Muscle of arm (tissue), 1 donor: ENCODE measurements at regions not wholly inside any gene's neighbourhood (a gene's known extent, or its start where the extent isn't known, plus 50 kb on each side); places are given as distances from the start of the nearest gene placed in this dataset.
"Not testable (repeated sequence)": the region's sequence is repeated elsewhere in the genome, so short reads cannot be mapped to it uniquely, and the experiment has no call there.

Experiments
- DNase-seq: peaks from one replicate; pipeline ENCODE4 v3.0.0-alpha.2; 2013

DNA sequence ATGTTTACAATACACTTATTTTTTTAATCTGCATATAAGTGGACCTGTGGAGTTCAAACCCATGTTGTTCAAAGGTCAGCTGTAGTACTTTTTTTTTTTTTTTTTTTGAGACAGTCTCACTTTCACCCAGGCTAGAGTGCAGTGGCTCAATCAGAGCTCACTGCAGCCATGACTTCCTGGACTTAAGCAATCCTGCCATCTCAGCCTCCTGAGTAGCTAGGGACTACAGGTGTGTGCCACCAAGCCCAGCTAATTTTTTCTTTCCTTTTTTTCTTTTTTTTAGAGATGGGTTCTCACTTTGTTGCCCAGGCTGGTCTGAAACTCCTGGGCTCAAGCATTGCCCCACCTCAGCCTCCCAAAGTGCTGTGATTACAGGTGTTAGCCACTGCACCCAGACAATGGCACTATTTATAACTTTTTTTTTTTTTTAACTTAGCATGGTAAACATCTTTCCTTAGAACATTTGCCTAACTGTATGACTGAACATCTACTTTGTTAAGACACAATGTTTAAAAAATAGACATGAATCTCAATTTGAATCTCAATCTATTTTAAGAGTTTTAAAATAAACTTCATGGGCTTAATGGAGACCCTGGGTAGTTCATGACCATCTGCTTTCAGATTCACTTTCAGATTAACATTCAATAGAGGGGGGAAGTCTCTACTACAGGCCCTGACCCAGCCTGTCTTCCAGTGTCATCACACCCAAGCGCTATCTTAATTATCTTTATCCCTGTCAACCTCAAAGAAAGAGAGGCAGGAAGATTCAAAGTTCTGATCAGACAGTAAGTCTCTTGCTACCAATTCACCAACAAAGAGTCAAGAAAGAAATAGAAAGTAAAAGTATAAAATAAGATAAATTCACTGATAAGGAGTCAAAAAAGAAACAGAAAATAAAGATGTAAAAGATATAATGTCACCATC is 97.7 kb upstream of the DOCK9 start:
- no peak for DNase-seq

DNA sequence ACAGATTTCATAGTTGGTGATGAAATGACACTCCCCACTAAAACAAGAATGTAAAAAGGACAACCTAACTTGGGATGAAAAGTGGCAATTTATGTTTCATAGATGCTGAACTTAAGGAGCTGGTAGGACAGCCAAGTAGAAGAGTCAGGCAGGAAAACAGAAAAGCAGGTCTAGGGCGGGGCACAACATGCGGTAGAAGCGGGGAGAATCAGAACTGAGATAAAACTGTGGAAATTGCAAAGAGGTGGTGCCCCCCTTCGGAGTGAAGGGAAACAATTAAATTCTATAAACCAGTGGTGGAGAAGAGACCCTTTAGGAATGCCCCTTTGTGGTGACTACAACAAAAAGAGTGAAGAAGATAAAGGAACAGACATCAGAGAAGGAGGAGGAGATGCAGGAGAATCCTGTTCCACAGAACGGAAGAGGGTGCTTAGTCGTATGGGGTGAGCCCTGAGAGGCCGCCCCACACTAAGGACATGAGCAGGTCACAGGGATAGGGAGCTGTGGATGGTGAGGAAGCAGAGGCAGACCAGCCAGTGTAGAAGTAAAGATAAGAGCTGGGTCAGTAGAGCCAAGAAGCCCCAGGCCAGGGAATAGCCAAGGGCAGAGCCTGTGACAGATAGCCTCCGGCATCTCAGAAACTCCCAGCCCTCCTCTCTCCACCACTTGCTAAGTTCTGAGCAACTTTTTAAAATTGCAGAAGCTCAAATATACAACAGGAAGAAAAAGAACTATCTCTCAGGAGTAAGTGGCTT is 100.3 kb upstream of the DOCK9 start:
- no peak for DNase-seq

DNA sequence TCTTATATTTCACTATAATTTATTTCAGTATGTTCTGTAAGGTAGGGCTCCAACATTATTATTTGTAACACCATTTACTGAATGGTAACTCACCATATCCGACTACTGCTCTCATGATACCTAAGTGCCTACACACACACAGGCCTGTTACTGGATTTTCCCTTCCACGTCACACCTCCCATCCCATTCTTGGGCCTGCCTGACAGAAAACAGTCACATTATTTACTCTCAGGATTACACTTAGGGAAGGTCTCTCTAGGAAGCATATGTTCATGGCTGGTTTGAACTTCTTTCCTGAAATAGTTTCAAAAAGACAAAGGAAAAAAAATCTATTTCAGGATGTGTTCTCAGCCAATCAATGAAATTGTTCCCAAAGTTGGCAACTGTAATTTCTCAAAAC is 102.3 kb upstream of the DOCK9 start:
- DNase-seq, result no peak

DNA sequence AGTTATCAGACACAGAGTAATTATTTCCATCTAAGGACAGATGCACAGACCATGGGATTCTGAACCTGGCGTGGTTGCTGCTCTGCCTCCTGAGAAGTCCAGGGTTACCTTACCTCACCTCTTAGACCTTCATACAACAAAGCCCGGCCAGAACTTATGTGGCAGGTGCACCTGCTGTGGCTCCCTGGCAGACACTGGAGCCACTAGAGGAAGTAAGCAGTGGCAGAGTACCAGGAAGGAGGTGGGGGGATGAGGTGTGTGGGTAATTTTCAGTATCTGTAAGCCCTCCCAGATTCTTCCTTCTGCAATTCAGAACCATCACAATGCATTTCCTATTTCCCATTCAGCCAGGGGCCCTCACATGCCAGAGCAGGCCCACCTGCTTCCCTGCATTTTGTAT is 106.1 kb upstream of the DOCK9 start:
- DNase-seq, result no peak

DNA sequence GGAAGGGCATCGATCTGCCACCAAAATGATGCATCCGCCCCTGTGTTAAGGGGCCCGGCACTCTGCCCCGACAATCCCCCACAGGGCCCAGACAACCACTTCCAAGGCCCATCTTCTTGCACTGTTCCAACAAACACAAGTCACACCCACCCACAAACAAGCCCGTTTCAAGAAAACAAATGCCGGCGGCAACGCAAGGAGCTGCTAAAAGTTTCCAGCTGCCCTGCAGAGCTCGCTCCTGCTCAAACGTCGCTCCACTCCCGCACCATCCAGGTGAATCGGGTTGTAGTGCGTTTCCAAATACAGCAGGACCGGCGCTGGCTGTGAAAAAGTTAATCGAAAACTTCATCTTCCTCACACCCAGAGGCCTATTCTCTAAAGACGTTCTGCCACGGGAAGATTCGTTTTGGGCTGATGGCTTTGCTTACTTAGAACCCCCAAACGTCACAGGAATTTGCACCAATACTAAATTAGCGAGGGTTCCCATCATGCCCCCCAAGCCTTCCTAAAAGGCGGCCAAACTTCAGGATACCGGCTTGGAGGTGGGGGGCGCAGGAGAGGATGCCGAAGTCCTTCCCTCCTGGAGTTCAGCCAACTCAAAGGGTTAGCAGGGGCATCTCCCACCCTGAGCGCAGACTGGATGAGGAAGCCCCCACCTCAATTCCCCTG is 107.4 kb upstream of the DOCK9 start:
- DNase-seq, result no peak

DNA sequence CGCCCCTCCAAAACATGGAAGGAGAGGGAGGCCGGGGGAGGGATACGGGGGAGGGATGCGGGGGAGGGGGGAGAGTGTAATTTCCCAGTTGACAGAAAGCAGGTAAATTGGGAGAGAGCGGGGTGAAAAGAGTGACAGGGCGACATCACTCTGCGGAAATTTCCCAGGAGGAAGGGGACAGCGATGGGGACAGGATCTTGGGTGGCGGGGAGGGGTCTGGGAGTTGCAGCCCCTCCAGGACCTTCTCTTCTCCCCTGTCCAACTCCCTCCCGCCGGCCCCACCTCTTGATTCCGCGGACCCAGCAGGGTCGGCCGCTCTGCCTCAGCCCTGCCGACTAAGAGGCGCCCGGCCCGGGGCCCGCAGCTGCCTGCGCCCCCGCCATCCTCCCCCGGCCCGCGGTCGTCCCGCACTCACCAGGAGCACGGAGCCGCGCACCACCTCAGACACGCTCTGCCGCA is 108.0 kb upstream of the DOCK9 start:
- no peak for DNase-seq

DNA sequence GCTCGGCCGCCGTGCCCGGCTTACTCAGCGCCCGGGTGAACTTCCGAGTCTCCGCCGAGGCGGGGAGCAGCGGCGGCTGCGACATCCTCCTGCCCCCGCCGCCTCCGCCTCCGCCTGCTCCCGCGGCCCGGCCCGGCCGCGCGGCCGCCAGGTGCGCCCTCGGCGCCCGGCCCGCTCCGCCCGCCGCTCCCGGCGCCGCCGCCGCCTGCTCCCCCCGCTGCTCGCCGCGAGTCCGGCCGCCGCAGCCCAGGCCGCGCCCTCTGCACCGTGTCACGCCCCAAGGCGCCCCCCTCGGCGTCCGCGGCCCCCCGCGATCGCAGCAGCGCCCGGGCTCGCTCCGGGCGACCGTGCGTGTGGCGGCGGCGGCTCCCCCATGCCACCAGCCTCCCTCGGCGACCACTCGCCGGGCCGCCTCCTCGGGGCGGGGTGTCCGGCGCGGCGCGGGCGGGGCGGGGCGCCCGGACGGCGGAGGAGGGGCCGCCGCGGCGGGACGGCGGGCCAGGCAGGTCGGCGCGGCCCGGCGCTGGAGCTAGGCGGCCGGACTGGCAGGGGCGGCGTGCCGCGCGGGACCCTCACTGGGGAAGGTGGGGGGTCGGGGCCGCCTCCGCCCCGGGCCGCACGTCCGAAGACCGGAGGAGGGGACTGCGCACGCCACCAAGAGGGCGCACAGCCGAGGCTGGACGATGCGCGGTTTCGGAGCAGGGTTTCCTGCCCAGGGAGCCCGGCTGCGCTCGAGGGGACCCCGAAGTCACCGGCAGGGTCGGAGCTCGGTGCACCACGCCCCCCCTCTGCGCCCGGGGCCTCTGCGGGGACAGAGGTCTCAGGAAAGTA is 108.6 kb upstream of the DOCK9 start:
- DNase-seq, result no peak

DNA sequence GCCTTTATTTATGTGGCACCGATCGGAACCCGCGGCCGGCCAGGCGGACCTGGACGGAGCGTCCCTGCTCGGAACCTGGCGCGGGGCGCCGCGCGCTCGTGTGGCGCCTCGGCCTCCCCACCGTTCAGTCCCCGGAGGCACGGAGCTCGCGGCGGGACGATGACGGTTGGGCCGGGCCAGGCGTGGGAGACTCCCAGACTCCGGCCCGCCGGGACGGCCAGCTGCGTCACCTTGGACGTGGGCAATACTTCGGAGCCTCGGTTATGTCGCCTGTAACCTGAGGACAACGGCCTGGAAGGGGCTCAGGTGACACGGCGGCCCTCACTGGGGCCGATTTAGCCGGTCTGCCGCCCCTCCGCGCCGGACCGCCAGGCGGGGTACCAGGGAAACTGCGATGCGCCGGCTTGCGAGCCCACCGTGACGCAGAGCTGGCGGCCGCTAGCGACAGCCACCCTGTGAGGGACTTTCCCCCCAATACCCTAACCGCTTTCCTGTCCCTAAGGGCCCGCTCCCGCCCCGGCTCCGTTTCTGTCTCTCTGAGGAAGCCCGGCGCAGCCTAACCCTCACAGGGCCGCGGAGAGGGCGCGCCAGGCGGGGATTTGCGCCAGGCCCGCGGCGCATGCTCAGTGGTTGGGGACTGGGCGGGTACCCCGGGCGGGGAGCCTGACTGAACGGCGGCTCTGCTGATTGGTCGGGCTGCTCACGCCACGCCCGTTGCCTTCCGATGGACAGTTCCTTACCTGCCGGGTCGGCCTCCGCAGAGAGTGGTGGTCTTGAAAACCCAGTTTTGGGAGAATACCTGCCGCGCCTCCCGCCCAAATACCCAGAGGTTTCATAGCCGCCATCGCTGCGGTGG is 109.5 kb upstream of the DOCK9 start:
- DNase-seq, result peak; percentile 85

DNA sequence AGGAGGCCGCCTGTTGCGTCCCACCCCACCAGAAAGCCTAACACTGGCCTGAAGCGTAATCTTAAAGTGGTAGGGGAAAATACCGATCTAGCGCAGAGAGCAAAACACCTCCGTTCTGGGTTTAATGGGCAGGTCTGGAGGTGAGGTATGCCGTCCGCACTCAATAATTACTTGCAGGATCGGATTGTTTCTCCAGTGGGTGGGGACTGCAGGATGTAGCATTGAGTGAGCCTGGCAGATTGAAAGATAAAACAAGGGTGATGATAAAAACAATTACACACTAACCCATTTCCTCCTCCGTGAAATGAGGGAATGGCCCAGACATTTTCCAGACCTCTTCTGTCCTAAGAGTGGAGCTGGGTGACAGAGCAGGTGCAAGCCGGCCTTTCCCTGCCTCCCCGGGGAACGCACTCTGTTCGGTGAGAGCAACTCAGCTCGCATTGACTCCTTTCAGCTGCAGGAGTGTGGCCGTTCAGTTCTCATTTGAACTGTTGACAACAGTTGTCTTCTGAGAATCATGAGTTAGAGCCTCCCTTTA is 110.2 kb upstream of the DOCK9 start:
- DNase-seq, result no peak

DNA sequence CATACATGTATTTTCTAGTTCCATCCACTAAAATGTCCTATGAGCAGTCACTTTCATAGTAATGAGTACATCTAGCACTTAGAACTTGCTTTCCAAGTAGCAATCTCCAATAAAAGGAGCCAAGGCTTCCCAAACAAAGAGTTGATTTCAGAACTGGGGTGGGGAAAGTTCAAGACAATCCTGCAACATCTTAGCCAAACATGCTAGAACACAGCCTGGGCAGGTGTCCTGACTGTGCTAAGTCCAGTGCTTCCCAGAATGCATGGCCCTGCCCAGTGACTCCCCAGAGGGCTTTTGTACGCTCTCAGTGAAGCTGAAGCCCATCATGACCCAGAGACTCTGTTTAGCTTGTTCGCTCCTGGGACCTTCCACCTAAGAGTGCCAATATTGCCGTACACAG is 106.7 kb upstream of the UBAC2 start:
- no peak for DNase-seq

DNA sequence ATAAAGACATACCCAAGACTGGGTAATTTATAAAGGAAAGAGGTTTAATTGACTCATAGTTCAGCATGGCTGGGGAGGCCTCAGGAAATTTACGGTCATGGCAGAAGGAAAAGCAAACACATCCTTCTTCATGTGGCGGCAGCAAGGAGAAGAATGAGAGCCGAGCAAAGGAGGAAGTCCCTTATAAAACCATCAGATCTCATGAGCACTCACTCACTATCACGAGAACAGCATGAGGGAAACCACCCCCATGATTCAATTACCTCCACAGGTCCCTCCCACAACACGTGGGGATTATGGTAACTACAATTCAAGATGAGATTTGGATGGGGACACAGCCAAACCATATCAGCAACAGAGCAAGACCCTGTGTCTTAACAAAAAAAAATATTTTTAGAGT is 98.8 kb upstream of the UBAC2 start:
- DNase-seq, result not testable (repeated sequence)

DNA sequence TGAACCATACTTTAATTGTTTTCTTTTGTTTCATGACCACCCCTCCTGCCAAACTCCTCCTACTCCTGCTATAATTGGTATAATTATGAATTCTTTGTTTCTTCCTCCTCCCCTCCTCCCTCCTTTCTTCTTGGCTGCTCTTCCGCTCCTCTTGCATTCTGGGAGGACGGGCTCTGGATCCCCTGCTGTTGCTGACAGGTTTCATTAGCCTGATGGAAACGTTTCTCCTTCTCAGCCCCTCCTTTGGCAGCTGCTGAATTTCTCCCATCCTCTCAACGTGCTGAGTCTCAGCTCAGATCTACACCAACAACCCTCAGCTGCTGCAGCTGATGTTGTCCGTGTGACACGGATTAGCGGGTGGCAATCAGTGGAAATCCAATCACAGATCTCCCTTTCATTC is 97.1 kb upstream of the UBAC2 start:
- DNase-seq, result peak; percentile 58

DNA sequence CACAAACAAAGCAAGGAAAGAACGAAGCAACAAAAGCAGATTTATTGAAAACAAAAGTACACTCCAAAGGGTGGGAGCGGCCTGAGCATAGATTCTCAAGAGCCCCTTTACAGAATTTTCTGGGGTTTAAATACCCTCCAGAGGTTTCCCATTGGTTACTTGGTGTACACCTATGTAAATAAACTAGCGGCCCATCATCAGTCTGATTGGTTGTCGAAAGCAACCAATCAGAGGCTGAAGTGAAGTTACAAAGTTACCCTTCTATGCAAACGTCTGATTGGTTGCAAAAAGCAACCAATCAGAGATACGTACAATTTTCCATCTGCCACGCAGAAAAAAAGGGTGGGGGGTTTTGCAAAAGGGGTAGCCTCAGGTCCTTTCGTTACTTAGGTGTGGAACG is 96.3 kb upstream of the UBAC2 start:
- no peak for DNase-seq

DNA sequence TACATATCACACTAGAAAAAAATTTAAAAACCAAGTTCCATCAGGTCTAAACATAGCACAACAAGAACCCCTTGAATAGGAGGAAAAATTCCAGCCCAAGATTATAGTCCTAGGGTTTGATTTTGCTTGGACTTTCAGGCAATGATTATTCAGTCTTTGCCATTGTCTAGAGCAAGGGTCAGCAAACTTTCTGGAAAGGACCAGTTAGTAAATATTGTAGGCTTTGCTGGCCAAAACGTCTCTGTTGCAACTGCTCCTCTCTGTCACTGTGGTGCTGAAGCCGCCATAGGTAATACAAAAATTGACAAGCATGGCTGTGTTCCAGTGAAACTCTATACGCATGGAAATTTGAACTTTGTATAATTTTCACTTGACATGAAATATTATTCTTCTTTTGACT is 95.5 kb upstream of the UBAC2 start:
- DNase-seq, result no peak

DNA sequence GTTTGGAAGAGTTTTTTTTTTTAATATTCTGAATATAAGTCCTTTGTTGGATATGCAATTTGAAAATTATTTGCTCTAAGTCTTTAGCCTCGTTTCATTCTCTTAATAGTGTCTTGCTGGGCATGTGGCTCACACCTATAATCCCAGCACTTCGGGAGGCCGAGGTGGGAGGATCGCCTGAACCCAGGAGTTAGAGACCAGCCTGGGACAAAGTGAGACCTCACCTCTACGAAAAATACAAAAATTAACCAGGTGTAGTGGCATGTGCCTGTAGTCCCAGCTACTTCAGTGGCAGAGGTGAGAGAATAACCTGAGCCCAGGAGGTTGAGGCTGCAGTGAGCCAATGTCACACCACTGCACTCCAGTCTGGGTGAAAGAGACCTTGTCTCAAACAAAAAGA is 87.3 kb upstream of the UBAC2 start:
- no peak for DNase-seq

DNA sequence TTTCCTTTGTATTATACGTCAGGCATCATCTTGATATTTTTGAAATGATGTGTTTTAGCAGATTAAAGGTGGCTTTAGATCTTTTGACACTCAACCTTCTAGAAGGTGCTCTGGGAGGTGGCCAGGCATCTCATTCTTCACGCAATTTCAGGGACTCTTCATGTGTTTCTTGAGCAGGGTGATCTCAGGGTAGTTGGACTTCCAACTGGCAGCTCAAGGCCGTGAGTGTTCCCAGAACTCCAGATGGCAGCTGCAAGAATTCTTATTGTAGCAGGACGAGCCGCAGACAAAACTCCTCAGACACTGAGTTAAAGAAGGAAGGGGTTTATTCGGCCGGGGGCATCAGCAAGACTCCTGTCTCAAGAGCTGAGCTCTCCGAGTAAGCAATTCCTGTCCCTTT is 82.5 kb upstream of the UBAC2 start:
- no peak for DNase-seq

DNA sequence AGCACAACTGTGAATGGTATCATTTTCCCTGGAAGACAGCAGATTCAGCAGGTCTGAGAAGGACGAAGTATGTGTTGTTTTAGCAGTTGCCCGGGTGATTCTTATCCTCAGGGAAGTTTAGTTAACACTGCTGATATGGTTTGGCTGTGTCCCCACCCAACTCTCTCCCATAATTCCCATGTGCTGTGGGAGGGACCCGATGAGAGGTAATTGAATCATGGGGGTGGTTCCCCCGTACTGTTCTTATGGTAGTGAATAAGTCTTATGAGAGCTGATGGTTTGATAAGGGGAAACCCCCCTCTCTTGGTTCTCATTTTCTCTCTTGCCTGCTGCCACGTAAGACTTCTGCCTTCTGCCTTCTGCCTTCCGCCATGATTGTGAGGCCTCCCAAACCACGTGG is 81.0 kb upstream of the UBAC2 start:
- DNase-seq, result no peak

DNA sequence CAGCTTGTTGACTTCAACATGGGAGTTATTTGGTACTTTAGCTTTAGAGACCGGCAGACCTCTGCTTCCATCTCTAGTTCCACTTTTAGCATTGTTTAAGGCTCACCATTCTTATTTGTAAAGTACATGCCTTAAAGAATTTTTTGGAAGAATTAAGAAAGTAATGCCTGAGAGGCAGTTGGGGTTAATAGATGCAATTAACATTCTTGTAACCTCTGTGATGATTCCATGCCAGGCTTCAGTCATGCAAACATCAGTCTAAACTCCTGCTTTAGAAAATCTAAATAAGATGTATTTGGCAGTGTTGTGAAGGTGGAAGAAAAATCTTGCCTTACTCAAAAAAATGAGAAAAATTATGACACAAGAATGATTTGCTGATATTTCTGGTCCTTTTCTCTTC is 79.9 kb upstream of the UBAC2 start:
- DNase-seq, result no peak

DNA sequence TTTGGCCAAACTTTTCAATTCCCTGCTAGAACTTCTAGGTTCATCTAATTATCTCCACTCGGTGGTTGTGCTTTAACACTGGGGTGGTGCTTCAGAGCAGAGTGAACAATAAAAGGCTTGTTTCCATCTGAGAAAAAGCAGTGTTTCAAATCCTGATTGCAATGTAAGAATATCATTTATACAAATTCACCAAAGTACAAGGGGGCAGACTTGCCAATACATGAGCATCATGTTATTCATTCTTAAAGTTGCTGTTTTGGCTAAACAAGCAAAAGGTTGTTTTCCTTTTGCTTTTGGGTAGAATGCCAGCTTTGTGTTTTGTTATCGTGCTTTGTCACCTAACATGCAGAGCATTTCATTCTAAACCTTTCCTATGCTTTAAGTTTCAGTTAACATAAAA is 78.5 kb upstream of the UBAC2 start:
- no peak for DNase-seq
